HK-2 (cell line): ENCODE measurements at regions not wholly inside any gene's neighbourhood (a gene's known extent, or its start where the extent isn't known, plus 50 kb on each side); places are given as distances from the start of the nearest gene placed in this dataset.
"Not testable (repeated sequence)": the region's sequence is repeated elsewhere in the genome, so short reads cannot be mapped to it uniquely, and the experiment has no call there.

Experiments used
- DNase-seq: peaks from one replicate; pipeline ENCODE4 v3.0.0-alpha.2; 2018; ENCODE audit not compliant: unreplicated experiment

DNA sequence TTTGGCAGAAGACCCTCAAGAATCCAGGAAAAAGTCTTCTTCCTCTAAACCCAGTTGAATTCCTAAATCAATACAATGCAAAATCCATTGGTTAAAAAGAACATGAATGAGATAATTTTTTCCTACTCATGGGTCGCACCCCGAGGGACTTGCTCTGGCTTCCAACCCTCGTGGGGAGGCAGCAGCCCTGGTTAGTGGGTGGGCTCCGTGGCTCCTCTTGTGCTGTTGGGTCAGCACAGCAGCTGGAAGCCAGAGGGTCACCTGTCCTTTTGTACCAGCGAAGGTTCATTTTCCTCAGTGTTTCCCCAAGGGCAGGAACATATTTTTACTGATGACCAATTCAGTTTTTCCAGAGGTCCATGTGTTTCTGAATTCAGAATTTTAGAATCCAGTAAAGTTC, 120.6 kb upstream of the S1PR3 start:
- DNase-seq, result no peak

DNA sequence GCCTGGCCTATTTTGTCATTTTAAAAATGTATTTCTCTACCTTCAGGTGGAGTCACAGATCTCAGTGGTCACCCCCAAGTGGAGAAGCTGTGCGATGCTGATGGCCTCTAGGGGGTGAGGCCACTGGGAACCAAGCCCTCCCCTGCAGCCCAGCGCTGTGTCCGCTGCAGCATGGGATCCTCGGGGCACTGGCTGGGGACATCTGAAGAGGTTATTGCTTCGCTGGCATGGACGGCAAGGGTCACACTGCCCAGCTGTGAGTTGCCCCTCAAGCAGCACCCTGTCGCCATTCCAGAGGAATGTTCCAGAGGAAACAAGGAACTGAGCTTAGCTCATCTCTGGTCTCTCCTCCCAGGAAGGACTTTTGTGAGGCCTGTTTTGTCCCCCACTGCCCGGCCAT, 119.6 kb upstream of the S1PR3 start:
- DNase-seq, result no peak

DNA sequence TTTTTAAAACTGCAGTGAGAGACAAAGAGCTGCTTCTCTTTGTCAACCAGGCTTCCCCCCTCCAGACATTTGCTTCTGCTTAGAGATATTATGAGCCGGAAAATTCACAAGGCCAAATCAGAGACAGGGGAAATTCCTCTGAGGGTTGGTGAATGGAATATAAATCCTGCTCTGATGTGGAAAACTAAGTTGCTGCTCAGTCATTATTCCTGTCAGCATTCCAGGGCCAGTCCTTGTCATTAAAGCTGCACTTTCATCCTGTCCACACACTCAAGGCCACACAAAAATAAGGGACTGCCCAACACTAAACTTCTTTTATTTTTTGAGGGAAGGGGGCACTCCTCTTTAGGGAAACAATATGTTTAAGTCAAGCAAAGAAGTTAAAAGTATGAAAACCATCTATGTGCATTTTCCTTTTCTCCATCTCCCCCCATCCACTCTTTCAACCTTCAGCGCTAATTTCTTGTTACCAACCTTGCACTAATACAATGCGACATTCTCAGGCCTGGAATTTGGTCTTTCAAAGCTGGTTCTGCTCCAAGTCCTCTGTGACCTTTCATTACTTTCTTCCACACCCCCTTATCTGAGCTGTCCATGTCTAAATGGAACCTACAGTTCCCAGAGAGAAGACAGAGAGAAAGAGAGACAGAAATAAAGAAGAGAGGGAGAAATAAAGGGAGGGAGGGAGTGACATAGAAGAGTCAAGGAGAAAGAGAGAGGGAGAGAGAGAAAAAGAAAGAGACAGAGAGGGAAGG, 118.9 kb upstream of the S1PR3 start:
- no peak for DNase-seq

GRCh38 chr9:88873635-88874034, 117.6 kb upstream of the S1PR3 start:
- DNase-seq, result no peak

DNA sequence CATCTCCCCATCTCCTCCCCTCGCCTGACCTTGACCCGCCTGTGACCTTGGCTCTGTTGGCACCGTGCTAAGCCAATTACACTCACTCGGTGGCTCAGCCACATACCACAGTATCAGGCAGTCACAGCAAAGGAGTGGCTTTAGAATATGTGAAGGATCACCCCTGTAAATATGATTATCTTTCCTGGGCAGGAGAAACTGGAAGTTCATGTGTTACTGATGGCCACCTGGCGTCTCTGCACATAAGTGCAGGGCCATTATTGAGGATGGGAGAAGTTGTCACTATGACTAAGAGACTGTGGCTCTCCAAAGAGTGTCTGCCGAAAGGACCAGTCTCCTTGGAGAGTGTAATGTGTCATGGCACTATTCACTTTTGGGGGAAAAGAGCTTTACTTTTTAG, 116.9 kb upstream of the S1PR3 start:
- no peak for DNase-seq

- DNase-seq, result no peak
These were observed 115.7 kb upstream of the S1PR3 start for GRCh38 chr9:88875400-88876120.

GRCh38 chr9:88880199-88880598, 111.1 kb upstream of the S1PR3 start:
- DNase-seq, result no peak

- not testable (repeated sequence) for DNase-seq
These were observed 107.0 kb upstream of the S1PR3 start for GRCh38 chr9:88884291-88884690.

DNA sequence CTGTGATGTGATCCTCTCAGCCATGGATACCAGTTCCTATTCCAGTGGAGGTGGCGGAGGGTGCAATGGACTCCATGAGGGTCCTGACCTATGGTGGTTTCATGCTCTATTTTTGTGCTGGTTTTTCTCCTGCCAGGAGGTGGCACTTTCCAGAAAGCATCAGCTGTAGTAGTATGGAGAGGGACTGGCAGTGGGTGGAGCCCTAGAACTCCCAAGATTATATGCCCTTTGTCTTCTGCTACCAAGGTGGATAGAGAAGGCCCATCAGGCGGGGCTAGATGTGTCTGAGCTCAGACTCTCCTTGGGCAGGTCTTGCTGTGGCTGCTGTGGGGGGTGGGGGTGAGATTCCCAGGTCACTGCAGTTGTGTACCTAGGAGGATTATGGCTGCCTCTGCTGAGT, 104.5 kb upstream of the S1PR3 start:
- DNase-seq, result not testable (repeated sequence)

DNA sequence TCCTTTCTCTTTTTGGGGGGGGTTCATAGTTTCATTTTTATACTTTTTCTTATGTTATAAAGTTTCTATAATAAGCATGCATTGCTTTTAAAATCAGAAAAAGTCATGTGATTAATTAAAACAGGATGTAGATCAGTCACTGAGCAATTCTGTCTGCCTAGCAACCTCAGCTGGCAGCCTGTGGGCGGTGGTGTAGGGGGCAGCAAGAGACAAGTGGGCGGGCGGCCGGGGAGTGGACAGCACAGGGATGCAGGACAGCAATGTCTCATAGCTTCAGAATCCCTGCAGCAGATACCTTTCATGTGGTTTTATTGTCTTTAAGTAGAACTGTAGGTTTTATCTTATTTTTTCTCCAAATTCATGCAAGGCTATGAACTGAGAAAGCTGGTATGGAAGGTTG, 101.9 kb upstream of the S1PR3 start:
- DNase-seq, result no peak

DNA sequence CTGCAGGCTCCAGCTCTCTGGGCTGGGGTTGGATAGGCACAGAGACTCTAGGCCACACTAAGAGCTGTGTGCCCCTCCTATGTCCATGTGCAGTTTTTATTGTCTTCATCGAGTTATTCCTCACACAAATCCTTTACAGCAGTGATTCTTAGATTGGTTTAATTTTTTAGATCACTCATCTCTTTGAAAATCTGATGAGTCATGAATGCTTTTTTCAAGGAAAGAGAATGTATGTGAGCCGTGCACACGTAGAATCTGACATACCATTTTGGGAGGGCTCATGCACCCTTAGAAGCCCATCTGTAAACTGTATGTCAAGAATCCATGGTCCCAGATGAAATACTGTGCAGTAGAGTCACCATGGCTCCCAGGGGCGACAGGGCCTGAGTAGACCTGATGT, 100.7 kb upstream of the S1PR3 start:
- no peak for DNase-seq

DNA sequence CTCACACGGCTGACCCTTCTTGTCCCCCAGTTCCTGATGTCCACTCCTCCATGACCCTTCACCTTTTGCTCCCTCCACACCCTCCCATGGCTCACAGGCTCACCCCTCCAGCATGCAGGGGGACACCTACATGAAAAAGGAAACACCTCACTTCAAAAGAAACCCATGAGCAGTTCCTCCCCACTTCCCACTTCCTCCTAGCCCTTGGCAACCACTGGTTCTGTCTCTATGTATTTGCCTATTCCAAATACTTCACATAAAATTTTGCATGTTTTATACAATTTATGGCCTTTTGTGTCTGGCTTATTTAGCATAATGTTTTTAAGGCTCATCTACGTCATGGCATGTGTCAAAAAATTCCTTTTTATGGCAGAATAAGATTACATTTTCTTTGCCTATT, 100.2 kb upstream of the S1PR3 start:
- no peak for DNase-seq

- no peak for DNase-seq
These were observed 98.5 kb upstream of the S1PR3 start for GRCh38 chr9:88892724-88893123.

DNA sequence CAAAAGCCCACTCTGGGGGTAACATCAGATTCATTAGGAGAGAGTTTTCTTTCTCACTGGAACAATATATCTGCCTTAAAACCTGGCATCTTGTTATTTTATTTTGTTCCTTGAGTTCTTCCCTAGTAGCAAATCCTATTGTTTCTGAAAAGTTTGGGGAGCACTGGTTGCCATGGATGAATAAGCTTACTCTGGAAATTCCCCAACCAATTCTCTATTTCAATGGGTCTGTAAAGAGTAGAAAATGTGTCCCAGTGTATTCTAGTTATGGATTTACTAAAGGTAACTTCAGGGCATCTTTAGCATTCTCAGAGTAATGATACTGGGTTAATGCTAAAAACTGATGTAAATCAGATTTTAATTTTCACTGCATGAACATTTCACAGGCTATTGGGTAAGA, 94.2 kb upstream of the S1PR3 start:
- no peak for DNase-seq

- DNase-seq, result no peak
These were observed 93.1 kb upstream of the S1PR3 start for GRCh38 chr9:88898039-88898720.

DNA sequence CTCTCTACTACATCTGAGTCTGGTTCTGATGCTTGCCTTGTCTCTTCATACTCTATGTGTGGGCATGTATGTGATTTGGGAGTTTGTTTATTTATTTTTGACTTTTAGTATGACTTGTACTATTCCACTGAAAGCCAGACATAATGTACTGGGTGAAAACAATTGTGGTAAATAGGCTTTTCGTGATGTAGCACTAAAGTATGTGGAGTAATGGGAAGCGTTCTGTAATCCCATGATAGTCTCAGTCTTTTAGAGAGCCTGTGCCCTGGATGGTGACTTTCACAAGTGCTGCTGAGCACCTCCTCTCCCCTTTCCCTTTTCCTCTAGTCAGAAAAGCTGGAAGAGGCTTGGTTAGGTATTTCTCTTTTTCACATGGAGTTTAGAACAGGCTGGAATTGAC, 85.8 kb upstream of the S1PR3 start:
- DNase-seq, result no peak

DNA sequence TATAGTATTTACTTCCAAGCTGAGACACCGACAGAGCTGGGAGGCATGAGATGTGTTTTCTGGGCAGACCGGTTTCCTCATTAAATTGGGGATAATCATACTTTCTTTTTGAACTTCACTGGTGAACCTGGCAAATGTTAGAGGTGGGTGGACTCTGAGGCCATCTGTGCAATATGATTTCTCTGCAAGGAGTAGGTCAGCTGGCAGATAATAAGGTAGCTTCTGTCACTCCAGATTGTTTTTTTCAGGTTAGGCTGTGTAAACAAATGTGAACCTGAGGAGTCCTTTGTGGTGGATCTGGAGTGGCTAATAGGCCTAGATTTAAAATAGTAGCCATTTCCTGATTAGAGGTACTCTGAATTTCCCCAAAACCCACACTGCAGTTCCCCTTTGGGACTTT, 75.4 kb upstream of the S1PR3 start:
- no peak for DNase-seq

DNA sequence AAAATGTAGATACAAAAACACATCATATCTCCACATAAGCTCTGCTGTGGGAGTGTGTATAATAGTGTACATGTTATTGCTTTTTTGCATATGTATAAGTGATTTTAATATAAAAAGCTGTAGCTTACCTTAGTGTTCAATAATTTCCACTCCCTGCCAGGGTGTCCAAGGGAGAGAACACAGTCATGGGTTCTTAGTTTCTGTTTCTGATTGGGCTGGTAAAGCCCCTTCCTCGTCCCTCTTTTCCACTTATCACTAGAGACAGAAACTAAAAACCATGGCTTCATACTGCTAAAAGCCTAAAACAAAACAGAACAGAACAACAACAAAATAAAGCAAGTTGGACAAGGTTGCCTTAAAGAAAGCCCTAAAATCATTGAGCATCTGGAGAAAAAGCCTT, 74.4 kb upstream of the S1PR3 start:
- no peak for DNase-seq

- DNase-seq, result no peak
These were observed 73.9 kb upstream of the S1PR3 start for GRCh38 chr9:88917375-88917774.

DNA sequence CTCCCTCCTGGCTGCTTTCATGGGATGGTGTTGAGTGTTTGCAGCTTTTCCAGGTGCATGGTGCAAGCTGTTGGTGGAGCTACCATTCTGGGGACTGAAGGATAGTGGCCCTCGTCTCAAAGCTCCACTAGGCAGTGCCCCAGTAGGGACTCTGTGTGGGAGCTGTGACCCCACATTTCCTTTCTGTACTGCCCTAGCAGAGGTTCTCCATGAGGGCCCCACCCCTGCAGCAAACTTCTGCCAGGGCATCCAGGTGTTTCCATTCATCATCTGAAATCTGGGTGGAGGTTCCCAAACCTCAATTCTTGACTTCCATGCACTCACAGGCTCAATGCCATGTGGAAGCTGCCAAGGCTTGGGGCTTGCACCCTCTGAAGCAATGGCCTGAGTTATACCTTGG, 72.7 kb upstream of the S1PR3 start:
- not testable (repeated sequence) for DNase-seq

GRCh38 chr9:88920645-88921044, 70.6 kb upstream of the S1PR3 start:
- no peak for DNase-seq

DNA sequence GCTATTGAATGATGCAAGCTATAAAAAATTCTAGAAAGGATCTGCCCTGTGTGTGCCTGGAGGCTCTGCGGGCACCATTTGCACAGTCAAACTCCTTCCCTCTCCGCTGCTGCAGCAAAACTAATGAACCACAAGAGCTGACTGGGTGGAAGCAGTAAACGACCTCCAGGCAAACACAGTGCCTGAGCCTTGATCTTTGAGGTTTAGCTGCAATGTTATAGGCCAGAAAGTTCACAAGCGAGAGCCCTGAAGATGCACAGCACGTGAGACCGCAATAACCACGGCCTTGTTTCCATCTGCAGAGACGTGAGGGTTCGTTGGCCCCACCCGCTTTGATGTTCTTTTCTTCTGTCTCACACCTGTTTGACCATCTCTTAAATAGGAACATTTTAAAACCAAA, 69.2 kb upstream of the S1PR3 start:
- DNase-seq, result no peak

- no peak for DNase-seq
These were observed 68.2 kb upstream of the S1PR3 start for GRCh38 chr9:88923092-88923491.
